PFSK-1 (cell line): ENCODE measurements at regions not wholly inside any gene's neighbourhood (a gene's known extent, or its start where the extent isn't known, plus 50 kb on each side); places are given as distances from the start of the nearest gene placed in this dataset.

Experiments used
- FOXP2 ChIP-seq: optimal IDR thresholded peaks from 2 replicates; pipeline ENCODE3; 2011; ENCODE audit warnings: borderline replicate concordance, control low read depth, inconsistent platforms; ENCODE audit not compliant: insufficient read depth; ENCODE audit errors: extremely low read length, extremely low read depth
- POLR2AphosphoS5 ChIP-seq: IDR thresholded peaks from 2 replicates; pipeline ENCODE4 v1.6.1; 2012; ENCODE audit warnings: low read depth, mild to moderate bottlenecking, control low read depth, low read length, moderate library complexity
- REST ChIP-seq, 2 experiments: IDR thresholded peaks; 2 replicates each; pipeline versions ENCODE4 v1.6.1 to v1.8.0; 2011 to 2012; ENCODE audit warnings: low read depth in 2 of 2, low read length in 2 of 2, control low read depth in 1 of 2, inconsistent platforms in 1 of 2, mild to moderate bottlenecking in 1 of 2, moderate library complexity in 1 of 2; ENCODE audit not compliant: insufficient read depth in 1 of 2
- SIN3A ChIP-seq: IDR thresholded peaks from 2 replicates; pipeline ENCODE4 v1.6.1; 2012; ENCODE audit warnings: mild to moderate bottlenecking, low read length, moderate library complexity, borderline replicate concordance; ENCODE audit not compliant: insufficient read depth
- TAF1 ChIP-seq: IDR thresholded peaks from 2 replicates; pipeline ENCODE4 v1.6.1; 2012; ENCODE audit warnings: low read length, control low read depth, borderline replicate concordance; ENCODE audit not compliant: insufficient read depth

- TF ChIP-seq POLR2AphosphoS5, result no peak
- TF ChIP-seq TAF1, result no peak
- no peak for TF ChIP-seq REST (IDR thresholded peaks at IDR 0.05; ENCODE audit: insufficient read depth in 1 of 2, low read depth in 2 of 2, low read length in 2 of 2)
- no peak for TF ChIP-seq FOXP2
- TF ChIP-seq SIN3A, result no peak
Observed at GRCh38 chr4:178137732-178138471, 695.7 kb upstream of the AGA start.
